Stimulated activated CD4-positive, alpha-beta T cell treated with anti-CD3 and anti-CD28 coated beads, Interleukin-2, amount 100 ng/mL, for 24 hours (primary cell): ENCODE measurements at regions not wholly inside any gene's neighbourhood (a gene's known extent, or its start where the extent isn't known, plus 50 kb on each side); places are given as distances from the start of the nearest gene placed in this dataset.
"Not testable (repeated sequence)": the region's sequence is repeated elsewhere in the genome, so short reads cannot be mapped to it uniquely, and the experiment has no call there.

ENCODE experiments used
- DNase-seq, 2 donors: peaks; one replicate each; pipeline ENCODE4 v3.0.0-alpha.2; 2020

DNA sequence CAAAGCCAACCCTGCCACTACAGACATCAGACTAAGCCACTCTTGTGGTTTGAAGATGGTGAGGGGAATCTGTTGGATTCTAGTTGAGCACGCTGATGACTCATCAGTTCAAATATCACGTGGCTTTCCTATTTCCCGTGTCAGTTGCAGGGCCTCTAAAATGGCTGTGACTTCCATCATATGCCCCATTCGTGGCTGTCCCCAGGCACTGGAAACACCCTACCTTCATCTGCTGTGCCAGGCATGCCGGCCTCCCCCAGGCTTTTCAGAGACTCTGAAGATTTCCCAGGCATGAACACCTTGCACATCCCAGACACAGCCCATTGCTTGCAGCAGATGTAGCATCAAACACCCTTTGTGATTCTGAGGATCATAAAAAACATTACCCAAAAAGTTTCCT lies 659.9 kb downstream of the UQCRFS1 start:
- DNase-seq = no peak

DNA sequence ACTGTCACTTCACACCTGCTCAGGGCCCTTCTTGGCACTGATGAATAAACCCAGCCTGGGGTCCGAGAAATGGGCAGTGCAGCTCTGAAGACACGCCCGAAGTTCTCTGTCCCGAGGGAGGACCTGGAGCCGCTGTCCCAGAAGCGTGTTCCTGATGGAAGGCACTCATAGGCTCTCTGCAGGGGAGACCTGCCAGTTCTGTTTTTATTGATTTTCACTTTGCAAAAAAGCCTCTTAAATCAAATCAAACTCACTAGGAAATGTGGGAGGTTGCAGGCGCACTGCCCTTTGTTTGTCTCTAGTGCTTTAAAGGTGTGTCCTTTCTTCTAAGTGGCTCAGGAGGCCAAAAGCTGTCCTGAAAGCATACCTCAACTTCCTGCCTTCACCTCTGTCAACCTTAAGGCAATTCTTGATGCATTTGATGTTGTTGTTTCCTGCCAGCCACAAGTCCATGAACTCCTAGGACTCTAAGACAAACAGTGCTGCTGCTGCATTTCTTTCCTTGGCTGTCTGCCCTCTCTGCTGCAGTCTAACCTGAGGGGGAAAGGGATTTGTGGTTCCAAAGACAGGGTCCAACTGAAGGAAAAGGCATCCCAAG lies 663.2 kb downstream of the UQCRFS1 start:
- DNase-seq = no peak

- DNase-seq = no peak
Measured at GRCh38 chr19:28546148-28546685, 666.7 kb downstream of the UQCRFS1 start.

DNA sequence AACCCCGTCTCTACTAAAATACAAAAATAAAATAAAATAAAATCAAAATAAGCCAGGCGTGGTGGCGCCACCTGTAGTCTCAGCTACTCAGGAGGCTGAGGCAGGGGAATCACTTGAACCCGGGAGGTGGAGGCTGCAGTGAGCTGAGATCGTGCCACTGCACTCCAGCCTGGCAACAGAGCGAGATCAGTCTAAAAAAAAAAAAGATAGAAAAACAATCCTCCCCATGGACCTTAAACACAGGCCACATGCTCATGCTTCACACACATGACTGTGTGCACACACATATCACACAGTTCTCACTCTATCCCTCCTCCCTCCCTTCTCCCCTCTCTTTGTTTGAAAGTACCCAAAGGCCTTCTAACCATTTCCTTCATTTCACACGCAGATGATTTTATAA lies 667.6 kb downstream of the UQCRFS1 start:
- DNase-seq = not testable (repeated sequence)

DNA sequence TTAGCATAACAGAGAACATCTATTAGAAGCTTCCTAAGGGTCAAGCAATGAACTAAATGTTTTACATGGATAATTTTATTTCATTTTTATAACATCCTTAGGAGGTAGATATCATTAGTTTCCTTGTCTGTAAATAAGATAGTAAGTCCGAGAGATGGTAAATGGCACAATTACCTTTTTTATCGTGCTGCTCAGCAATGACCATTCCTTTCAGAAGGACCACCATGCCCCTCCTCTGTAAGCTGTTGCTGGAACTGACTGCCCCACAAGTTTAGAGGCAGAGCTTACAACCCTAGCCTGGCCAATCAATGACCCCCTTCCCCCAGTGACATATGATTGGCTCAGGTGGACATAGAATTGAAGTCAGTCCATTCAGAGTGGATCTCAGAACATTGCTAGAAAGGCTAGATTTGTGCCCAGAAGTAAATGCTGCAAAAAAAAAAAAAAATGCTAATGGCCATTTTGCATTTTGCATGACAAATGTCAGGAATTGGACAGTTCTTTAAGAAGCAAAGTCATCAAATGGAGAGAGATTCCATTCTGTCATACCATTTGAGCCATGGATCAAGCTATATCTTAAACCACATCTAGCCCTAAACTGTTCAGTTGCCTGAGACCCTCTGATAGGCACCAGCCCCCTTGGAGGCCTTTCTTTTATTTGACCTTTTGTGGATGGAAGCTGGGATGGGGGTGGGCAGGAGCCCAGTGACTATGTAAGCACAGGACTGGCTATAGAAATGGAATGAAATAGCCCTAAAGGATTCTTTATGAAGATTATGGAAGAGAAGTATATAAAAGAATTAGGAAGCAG lies 668.3 kb downstream of the UQCRFS1 start:
- DNase-seq = no peak

- DNase-seq = no peak
Measured at GRCh38 chr19:28543244-28543776, 669.6 kb downstream of the UQCRFS1 start.

- no peak for DNase-seq
Measured at GRCh38 chr19:28542394-28543243, 670.3 kb downstream of the UQCRFS1 start.

DNA sequence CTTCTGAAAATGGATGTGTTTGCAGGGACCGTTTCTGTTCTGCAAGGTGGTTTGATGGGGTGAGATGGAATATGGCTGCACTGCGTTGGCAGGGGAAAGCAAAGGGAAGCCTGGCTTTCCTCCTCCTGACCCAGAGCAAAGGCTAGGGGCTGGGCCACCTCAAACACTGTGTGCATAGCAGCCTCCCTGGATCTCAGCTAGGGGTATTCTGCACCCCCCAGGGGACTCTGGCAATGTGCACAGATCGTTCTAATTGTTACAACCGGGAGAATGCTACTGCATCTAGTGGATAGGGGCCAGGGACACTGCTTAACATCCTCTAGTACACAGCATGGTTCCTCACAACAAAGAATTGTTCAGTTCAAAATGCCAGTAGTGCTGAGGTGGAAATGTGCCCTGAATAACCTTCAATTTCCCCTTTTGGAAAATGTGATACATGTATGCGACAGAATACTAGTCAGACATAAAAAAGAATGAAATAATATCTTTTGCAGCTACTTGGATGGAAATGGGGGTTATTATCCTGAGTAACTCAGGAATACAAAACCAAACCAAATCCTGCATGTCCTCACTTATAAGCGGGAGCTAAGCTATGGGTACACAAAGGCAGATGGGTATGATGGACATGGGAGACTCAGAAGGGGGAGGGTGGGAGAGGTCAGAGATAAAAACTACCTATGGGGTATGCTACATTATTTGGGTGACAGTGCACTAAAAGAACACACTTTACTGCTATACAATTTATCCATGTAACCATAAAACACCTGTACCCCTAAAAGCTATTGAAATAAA lies 671.2 kb downstream of the UQCRFS1 start:
- no peak for DNase-seq

- no peak for DNase-seq
Measured at GRCh38 chr19:28541029-28541428, 671.9 kb downstream of the UQCRFS1 start.

- DNase-seq = not testable (repeated sequence)
Measured at GRCh38 chr19:28540385-28540784, 672.6 kb downstream of the UQCRFS1 start.

- DNase-seq = no peak
Measured at GRCh38 chr19:28539759-28540158, 673.2 kb downstream of the UQCRFS1 start.

GRCh38 chr19:28538579-28538978 lies 674.4 kb downstream of the UQCRFS1 start:
- not testable (repeated sequence) for DNase-seq

DNA sequence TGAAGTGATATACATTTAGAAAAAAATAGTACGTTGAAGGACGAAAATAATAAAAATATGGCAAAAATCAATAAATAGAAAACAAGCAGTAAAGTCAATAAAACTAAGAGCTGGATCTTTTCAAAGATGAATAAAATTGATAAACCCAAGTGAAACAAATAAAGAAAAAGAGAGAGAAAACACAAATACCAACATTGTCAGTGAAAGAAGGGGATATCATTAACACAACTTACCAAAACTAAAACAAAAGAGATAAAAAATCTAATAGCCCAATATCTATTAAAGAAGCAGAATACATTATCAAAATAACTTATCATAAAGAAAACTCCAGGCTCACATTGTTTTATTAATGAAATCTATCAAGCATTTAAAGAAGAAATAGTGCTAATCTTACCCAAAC lies 675.1 kb downstream of the UQCRFS1 start:
- DNase-seq = no peak

DNA sequence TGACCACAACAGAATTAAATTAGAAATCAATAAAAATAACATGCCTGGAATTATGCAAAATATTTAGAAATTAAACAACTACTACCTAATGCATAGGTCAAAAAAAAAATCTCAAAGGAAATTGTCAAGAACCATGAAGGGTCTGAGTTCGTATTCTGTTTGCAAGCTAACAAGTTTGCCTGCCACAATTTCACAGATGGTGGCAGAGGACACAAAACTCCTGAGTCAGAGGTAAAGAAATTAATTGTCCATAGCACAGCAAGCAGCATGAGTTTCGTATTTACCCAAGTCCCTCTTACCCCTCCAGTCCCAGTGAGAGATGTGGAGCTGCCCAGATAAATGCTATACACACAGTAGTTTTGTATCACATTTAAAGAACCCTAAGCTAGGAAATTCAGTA lies 675.9 kb downstream of the UQCRFS1 start:
- no peak for DNase-seq

- no peak for DNase-seq
Measured at GRCh38 chr19:28535352-28535775, 677.6 kb downstream of the UQCRFS1 start.

DNA sequence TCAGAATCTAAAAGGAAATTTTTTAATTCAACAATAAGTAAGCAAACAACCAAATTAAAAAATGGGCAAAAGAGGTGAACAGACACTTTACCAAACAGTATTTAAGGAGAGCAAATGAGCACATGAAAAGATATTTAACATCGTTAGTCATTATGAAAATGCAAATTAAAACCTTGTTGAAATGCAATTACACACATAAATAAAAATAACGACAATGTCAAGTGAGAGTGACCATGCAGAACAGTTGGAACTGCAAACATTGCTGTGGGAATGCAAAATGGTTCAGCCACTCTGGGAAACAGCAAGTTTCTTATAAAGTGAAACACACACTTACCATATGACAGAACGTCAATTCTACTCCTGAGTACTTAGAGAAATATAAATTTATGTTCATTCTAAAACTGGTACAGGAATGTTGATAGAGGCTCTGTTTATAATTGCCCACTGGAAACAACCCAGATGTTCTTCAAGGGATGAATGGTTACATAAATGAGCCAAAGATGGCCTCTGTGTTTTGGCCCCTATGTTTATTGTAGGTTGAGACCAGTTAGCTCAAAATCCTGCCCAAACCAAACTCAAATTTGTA lies 678.1 kb downstream of the UQCRFS1 start:
- no peak for DNase-seq

DNA sequence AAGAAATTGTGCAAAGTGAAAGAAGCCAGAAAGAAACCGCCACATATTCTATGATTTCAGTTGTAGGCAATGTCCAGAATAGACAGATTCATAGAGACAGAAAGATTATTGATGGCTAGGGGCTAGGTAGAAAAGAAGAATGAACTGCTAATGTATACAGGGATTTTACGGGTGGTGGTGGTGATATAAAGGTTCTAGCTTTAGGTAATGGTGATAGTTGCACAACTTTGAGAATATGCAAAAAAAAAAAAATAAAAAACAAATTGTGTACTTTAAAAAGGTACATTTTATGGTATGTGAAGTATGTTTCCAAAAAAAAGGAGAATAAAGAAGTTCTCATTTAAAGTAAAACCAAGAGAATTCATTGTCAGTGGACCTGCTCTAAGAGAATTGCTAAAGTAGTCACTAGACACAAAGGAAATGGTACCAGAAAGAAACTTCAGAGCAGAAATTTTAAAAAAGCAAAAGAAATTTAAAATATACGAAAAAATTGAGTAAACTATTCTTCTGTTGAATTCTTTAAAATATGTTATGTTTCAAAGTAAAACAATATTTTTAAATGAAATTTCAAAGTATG lies 680.1 kb downstream of the UQCRFS1 start:
- DNase-seq = no peak

DNA sequence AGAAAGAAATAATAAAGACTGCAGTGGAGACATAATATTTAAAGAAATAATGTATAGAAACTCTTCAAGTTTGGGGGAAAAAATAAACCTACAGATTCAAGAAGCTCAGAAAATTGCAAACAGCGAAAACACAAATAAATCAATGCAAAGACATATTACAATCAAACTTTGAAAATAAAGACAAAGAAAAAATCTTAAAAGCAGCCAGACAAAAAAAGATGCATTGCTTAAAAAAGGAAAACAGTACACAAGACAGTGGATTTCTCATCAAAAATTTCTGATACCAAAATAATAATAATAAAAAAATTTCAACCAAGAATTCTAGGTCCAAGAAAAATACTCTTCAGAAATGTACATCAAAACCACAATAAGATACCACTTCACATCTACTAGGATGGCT lies 681.0 kb downstream of the UQCRFS1 start:
- no peak for DNase-seq

DNA sequence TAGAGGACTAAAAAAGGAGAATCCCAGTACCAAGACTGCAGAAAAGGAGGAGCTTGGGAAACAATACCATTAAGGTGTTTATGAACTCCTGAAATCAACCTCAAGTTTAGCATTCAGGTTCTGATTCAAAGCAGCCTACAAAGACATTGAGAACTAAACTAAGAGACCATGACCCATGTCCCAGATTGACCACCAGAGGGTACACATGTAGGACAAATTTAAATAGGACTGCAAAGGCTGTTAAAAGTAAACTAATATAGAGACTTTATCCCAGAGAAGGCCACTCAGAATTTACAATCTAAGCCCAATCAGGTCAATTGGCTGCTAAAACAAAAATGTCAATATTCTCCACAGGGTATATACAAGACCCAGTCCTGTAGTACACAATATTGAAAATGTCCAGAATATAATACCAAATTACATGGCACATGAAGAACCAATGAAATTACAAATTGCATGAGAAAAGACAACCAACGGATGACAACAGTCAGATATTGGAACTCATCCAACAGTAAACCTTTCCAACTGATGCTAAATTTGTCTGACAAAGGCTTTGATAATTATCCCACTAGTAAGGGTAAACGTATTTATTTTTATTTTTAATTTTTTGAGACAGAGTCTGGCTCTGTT lies 682.4 kb downstream of the UQCRFS1 start:
- DNase-seq = no peak

GRCh38 chr19:28526038-28526437 lies 686.9 kb downstream of the UQCRFS1 start:
- no peak for DNase-seq

- DNase-seq = no peak
Measured at GRCh38 chr19:28523619-28524018, 689.3 kb downstream of the UQCRFS1 start.
